ENCODE measurements at regions not wholly inside any gene's neighbourhood (a gene's known extent, or its start where the extent isn't known, plus 50 kb on each side); places are given as distances from the start of the nearest gene placed in this dataset.

- no peak overlapping the region for H2AFZ ChIP-seq (ENCODE audit: low read depth, low read length)
- no TSS peak for BruUV-seq (replicated peaks)
- H3K27ac ChIP-seq (ENCODE audit: insufficient read depth, low read depth, low read length), result no peak overlapping the region
- H3K27me3 ChIP-seq (ENCODE audit: control insufficient read depth in 2 of 2, insufficient read depth in 2 of 2, low read length in 2 of 2), result peaks cover 0 to 3% of the 10 kb centered on the region in 2 experiments
- dilution Hi-C loops (cut with MboI; ENCODE audit: extremely low pct_ligation_motif_present, low sequenced_read_pairs), result no loop called here
- no peak for DNase-seq (ENCODE audit: low read depth, low spot score)
- intact Hi-C loops (cut with micrococcal nuclease), result no loop called here
- H3K4me3 ChIP-seq (replicated peaks in 1 of 3; ENCODE audit: insufficient read depth in 1 of 3, low read depth in 1 of 3, low read length in 3 of 3), result no peak overlapping the region
- POLR2A ChIA-PET, result no interaction called here
- H3K4me1 ChIP-seq (ENCODE audit: control insufficient read depth, extremely low read depth, insufficient read depth, low read length), result no peaks in the 10 kb centered on the region
- no peak overlapping the region for H3K9ac ChIP-seq (replicated peaks; ENCODE audit: extremely low read depth, insufficient read depth, low read length)
- no peaks in the 10 kb centered on the region for H4K20me1 ChIP-seq (replicated peaks; ENCODE audit: control insufficient read depth, extremely low read depth, insufficient read depth, low read length)
- TF ChIP-seq JUN (IDR thresholded peaks at IDR 0.05; ENCODE audit: borderline replicate concordance, insufficient read depth, insufficient read length, low read depth) (no peak), CTCF (IDR thresholded peaks at IDR 0.05; ENCODE audit: extremely low read depth in 1 of 2, insufficient read depth in 1 of 2, low read depth in 1 of 2, low read length in 2 of 2) (no peak), FOS (IDR thresholded peaks at IDR 0.05; ENCODE audit: borderline replicate concordance, insufficient read depth, low read length) (no peak), POLR2AphosphoS5 (IDR thresholded peaks at IDR 0.05; ENCODE audit: insufficient read depth, low read depth, low read length) (no peak), EZH2 (IDR thresholded peaks at IDR 0.05; ENCODE audit: borderline replicate concordance, low read depth, low read length, severe bottlenecking) (no peak), MAX (IDR thresholded peaks at IDR 0.05; ENCODE audit: insufficient read depth, insufficient read length) (no peak), POLR2A (IDR thresholded peaks at IDR 0.05; ENCODE audit: low read depth, low read length) (no peak), GATA2 (IDR thresholded peaks at IDR 0.05; ENCODE audit: insufficient read depth, insufficient read length, low read depth, low read length) (no peak), MYC (IDR thresholded peaks at IDR 0.05; ENCODE audit: low read depth, low read length) (no peak)
- no peaks in the 10 kb centered on the region for H3K36me3 ChIP-seq (ENCODE audit: control insufficient read depth in 2 of 2, extremely low read depth in 1 of 2, insufficient read depth in 2 of 2, low read length in 2 of 2)
- CTCF ChIA-PET, result no interaction called here
- H3K79me2 ChIP-seq (ENCODE audit: control insufficient read depth, insufficient read depth, low read length), result no peaks in the 10 kb centered on the region
- no peak overlapping the region for H3K4me2 ChIP-seq (ENCODE audit: insufficient read depth, low read length)
- no peak for FAIRE-seq
- no peaks in the 10 kb centered on the region for H3K9me1 ChIP-seq (replicated peaks; ENCODE audit: control insufficient read depth, extremely low read depth, insufficient read depth, low read length)
- H3K9me3 ChIP-seq (replicated peaks; ENCODE audit: control insufficient read depth, insufficient read depth, low read length), result no peaks in the 10 kb centered on the region
Observed at GRCh38 chr6:77543601-77544000, 80.3 kb upstream of the HTR1B start.

Measured in endothelial cell of umbilical vein (primary cell).